NCI-H187 treated with DMSO at 0.1 percent for 48 hours (cell line): ENCODE measurements at regions not wholly inside any gene's neighbourhood (a gene's known extent, or its start where the extent isn't known, plus 50 kb on each side); places are given as distances from the start of the nearest gene placed in this dataset.
"Not testable (repeated sequence)": the region's sequence is repeated elsewhere in the genome, so short reads cannot be mapped to it uniquely, and the experiment has no call there.

Experiments used
- DNase-seq: peaks from one replicate; lab custom pipeline; 2025; lab: John Stamatoyannopoulos, UW

DNA sequence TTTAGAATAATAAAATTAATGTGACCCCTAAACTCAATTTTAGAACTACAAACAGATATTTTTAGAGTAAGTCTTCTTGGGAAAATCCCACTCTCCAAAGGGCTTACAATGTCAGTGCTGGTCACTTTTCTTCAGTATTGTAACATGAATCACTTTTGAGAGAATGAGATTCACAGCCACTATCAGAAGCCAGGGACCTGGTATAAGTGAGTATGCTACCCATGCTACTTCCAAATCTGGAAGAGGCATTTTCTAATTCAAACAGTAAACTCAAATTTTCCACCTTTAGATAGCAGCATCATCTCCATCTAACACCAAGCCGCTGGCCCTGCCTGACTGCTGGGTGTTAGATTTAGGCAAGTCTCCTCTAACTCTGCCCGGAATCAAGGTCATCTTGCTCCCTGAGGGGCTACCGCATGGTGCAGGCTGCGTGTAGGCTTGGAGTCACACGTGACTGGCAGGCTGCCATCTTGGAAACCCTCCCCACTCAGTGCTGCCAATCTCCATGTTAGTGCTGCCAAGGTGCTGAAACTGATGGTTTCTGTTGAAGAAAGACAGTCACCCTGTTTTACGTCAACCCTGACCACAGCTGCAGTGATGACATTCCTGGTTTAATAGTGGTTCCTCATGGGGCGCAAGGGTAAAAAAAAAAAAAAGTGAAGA, 882.9 kb upstream of the B3GALT2 start:
- DNase-seq, result no peak

DNA sequence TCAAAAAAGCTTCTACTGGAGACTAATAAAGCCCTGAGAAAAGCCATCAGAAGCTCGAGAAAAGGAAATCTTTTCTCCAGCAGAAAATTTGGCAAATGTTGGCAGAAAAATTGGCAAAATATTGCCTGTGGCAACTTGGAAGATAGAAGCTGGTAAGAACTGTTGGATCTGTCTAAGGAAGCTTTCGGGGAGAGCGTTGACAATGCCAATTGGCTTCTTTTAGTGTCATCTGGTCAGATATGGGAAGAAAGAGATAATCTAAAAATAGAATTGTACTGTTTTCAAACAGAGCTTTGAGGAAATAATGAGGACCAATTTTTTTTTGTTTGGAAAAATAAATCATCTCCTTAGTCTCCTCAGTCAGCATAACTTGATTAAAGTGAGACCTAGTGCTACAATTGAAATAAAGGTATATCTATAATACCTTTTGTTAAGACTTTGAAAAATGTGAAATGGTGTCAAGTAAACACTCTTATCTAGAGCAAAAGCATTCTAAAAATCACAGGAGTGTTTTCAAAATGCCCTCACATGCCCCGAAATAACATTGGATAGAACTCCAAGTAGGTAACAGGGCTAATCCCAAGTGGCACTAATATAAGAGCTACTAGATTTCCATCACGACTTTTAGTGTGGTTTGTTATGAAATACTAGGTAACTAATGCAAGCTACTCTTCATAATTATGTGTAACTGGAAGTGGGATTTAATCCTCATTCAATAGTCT, 882.2 kb upstream of the B3GALT2 start:
- no peak for DNase-seq

GRCh38 chr1:194067772-194068171, 881.4 kb upstream of the B3GALT2 start:
- DNase-seq, result no peak

GRCh38 chr1:194062962-194063361, 876.5 kb upstream of the B3GALT2 start:
- no peak for DNase-seq

DNA sequence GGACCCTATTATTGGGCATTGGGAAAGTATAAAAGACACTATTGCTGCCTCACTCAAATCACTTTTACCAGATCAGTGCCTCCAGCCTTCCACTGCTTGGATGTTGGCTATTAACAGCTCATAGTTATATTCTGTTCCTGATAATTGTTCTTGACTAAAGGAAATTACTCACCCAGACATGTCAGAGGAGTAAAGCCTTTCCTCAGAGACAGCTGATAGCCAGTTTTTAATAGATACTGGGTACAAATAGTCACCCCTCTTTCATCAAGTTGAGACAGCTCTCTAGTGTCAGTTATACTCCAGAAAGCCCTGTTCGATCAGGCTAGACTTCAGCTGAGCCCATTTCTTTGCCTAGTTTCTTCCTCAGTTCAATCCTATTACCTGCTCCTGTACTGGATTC, 876.1 kb upstream of the B3GALT2 start:
- no peak for DNase-seq

- no peak for DNase-seq
Observed at GRCh38 chr1:194060481-194060880, 874.1 kb upstream of the B3GALT2 start.

- DNase-seq, result not testable (repeated sequence)
Observed at GRCh38 chr1:194058268-194058667, 871.9 kb upstream of the B3GALT2 start.

DNA sequence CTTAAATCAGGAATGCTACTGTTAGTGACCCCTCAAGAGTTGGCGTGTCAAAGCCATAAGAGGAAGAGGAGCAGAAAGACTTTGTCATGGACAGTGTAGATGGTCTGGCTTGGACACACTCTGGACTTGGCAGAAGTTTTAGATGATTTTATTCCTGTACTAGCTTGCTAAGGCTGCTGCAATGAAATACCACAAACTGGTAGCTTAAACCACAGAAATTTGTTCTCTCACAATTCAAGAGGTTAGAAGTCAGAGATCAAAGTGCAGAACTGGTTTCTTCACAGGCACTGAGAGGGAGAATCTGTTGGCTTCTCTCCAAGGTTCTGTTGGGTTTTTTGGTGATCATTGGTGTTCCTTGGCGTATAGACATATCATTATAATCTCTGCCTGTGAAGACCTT, 869.8 kb upstream of the B3GALT2 start:
- no peak for DNase-seq

DNA sequence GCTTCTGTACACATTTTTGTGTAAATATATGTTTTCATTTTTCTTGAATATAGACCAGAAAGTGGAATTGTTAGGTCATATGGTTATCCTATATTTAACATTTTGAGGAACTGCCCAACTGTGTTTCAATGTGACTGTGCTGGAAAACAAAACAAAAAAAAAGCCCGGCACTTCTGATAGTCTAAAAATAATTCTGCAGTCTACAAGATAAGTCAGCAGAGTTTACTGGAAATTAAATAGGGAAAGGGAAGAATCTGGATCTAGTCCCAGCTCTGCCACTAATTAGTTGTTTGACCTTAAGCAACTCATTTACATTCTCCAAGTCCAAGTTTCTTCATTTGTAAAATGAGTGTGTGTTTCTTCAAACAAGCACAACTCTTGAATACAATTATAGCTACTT, 869.1 kb upstream of the B3GALT2 start:
- DNase-seq, result no peak

DNA sequence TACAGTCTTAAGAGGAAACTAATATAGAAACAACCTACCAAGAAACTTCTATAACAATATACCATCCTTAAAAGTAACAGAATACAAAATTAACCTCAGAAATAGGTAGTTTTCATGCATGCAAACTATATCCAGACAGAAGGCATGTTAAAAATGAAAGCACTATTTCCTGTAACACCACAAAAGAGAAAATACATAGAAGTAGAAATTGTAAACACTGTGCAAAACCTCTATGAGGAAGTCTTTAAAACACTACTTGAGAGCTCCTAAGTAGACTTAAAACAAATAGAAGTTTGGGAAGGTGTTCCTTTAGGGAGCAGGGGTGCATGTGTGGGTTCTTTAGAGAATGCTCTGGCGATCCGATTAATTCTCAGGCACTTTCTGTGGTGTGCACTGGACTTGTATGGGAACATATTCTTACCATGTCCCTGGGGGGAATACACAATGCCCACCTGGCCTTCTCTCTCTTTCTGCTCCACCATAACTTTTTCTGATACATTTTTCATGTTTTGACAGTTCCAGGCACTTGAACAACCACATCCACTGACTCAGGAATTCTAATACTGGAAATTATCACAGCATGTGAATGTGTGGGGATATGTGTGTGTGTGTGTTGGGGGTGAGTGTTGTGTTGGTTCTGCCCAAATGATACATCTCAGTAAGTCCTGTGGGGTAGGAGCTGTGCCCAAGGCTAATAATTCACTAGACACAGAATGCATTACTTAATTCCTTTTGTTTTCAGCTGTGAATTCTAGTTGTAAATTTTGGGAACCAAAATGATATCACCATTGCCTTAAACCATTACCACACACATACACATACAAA, 866.3 kb upstream of the B3GALT2 start:
- DNase-seq, result no peak

DNA sequence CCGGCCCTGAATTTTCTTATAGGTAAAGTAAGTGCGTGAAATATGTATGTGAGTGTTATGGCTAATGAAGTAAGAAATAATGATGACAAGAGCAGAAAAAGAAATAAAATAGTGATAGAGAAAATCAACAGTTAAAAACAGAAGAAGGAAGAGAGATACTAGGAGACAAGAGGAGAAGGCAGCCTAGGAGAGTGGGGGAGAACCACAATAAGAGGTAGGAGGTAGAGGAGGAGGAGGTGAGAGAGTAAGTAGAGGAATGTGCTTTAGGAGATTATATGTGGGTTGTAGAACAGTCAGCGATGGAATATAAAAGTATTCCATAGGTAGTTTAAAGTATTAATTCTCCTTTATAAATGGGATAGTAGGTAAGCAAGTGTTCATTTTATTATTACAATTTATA, 861.5 kb upstream of the B3GALT2 start:
- DNase-seq, result no peak

GRCh38 chr1:194047206-194047605, 860.8 kb upstream of the B3GALT2 start:
- no peak for DNase-seq

DNA sequence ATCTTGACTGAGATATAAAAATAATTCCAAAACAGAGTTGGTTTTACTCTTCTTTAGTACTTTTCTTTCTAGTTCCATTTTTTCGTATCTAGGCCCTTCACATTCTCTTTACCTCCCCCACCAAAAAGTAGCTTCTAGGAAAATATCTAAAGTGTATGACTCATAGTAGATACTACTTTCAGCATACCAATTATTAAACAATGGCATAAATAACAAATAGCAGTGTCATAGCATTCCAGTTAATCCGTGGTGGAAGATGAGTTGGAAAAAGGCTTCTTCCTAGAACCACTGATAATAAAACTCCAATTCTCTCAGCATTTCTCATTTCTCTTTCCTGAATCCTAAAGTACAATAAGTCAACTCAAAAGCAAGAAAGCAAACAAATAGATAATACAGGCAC, 859.0 kb upstream of the B3GALT2 start:
- DNase-seq, result no peak

DNA sequence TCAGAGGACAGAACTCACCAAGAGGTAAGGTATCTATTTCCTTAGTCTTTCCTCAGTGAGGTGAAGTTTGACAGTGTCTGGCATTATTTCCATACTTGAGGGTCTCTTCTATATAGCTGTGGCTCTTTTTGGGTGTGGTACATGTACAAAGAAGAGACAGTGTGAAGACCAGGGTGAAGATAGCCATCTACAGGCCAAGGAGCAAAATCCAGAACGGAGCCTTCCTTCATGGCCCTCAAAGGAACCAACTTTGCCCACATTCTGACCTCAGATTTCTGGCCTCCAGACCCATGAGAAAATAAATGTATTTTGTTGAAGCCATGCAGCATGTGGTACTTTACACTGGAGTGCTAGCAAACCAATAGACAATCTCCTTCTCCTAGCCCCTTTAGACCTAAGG, 858.5 kb upstream of the B3GALT2 start:
- DNase-seq, result no peak

- no peak for DNase-seq
Observed at GRCh38 chr1:194043984-194044755, 857.8 kb upstream of the B3GALT2 start.

DNA sequence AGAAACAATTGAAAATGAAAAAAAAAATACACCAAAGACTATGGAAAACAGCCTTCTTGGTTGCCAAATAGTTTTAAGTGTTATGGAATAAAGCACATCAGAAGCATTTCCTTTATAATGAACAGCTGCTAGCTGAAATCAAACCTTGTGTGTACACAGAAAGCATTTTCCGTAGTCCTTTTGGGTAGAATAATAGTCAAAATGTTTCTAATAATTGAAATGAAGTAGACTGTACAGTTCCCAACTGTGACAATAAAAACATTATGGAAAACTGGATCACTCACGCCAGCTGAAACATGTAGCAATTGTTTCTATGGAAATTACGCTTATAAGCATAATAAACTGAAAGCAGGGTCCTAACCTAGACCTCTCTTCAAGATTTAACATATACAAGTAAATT, 856.3 kb upstream of the B3GALT2 start:
- no peak for DNase-seq

GRCh38 chr1:194040496-194040895, 854.1 kb upstream of the B3GALT2 start:
- DNase-seq, result no peak

DNA sequence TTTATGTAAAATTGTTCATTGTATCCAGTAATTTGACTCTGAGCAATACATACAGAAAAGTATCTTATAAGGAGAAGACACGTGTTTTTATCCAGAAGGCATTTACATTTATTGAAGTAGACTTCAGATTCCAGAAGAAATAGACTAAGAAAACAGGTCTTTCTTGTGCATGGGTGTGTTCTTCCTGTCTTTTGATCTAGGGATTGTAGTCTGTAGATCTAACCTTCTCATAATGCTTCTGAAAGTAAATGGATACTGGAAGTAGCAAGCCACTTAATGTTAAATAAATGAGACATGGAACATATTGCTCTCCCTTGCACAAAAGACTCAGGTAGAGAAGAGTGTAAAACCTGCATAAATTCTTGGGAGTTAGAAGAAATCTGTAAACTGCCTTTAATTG, 853.2 kb upstream of the B3GALT2 start:
- DNase-seq, result no peak

DNA sequence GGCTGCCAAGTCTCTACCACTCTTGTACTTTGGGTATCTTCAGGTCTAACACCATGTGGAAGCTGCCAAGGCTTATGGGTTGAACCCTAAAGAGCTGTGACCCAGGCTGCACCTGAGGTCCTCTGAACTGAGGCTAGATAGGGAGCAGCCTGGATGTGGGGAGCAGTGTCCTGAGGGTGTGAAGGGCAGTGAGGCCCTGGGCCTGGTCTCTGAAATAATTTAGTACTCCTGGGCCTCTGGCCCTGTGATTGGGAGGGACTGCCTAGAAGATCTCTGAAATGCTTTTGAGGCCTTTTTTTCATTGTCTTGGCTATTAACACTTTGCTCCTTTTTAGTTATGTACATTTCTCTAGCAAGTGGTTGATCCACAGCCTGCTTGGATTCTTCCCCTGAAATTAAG, 847.2 kb upstream of the B3GALT2 start:
- no peak for DNase-seq

- no peak for DNase-seq
Observed at GRCh38 chr1:194028002-194028401, 841.6 kb upstream of the B3GALT2 start.

- no peak for DNase-seq
Observed at GRCh38 chr1:194026422-194026821, 840.0 kb upstream of the B3GALT2 start.

- DNase-seq, result no peak
Observed at GRCh38 chr1:194024659-194025058, 838.2 kb upstream of the B3GALT2 start.
